ENCODE measurements at regions not wholly inside any gene's neighbourhood (a gene's known extent, or its start where the extent isn't known, plus 50 kb on each side); places are given as distances from the start of the nearest gene placed in this dataset.

DNA sequence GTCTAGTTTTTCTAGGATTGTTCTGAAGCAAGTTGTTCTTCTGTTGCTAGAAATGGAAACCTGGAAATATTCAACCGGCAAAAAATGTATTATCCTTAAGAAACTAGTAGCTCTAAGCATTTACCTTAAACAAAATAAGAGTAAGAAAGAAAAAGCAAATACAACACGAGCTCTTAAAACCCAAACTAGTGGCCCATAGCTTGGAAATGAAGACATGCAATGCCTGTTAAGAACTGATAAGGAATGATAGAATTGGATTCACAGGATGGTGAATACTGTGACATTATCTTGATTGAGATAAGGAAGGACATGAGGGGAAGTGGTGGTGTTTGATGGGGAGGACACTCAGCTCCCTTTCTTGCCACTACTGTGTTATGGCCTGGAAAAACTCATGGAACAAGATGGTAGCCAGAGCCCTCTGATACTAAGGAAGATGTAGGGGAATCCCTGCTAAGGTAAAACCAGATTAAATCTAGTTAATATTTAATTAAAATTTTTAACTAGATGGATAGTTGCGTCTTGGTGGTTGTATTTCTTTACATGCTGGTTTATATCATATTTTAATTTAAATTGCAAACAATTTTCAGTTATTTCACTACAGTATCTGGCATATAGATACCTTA, 193.8 kb downstream of the LPIN1 start:
- no peak overlapping the region for H3K27ac Mint-ChIP-seq
- peaks cover 0 to 5% (median 0%) of the 10 kb centered on the region in 5 donors for H3K36me3 Mint-ChIP-seq
- peaks cover 0 to 18% (median 10%) of the 10 kb centered on the region in 7 donors for H3K4me1 Mint-ChIP-seq
- intact Hi-C loops (cut with micrococcal nuclease): no loop called here
- no peak overlapping the region for H3K27ac ChIP-seq (ENCODE audit: low read depth, low read length)
- CTCF ChIA-PET: interaction anchor here (0.8 kb wide), 1 partner anchor 1291 kb away, joined by 6 read pairs; no protein-coding TSS in a partner anchor
- no peak overlapping the region for H3K4me3 Mint-ChIP-seq
- no peak for ATAC-seq
- H3K9me3 ChIP-seq (ENCODE audit: control insufficient read depth in 2 of 3, low read length in 3 of 3): no peaks in the 10 kb centered on the region
- H3K4me3 ChIP-seq (ENCODE audit: low read length): no peak overlapping the region
- no peaks in the 10 kb centered on the region for H3K27me3 ChIP-seq (ENCODE audit: control insufficient read depth in 2 of 2, insufficient read depth in 2 of 2, low read length in 2 of 2)
- H3K27me3 Mint-ChIP-seq: peaks cover 0 to 2% (median 0%) of the 10 kb centered on the region in 5 donors
- POLR2A ChIA-PET: interaction anchor here (0.6 to 1.1 kb wide), 2 partner anchors 16 to 288 kb away, joined by 3 to 5 read pairs; no protein-coding TSS in a partner anchor
- peaks cover 4 to 8% of the 10 kb centered on the region in 2 donors for H3K4me1 ChIP-seq (ENCODE audit: control insufficient read depth in 2 of 2, insufficient read depth in 2 of 2, low read length in 2 of 2)
- H3K36me3 ChIP-seq (ENCODE audit: control insufficient read depth in 2 of 3, insufficient read depth in 3 of 3, low read length in 3 of 3): no peaks in the 10 kb centered on the region
- no peak for DNase-seq
- H3K9me3 Mint-ChIP-seq: peaks cover 0 to under 1% (median 0%) of the 10 kb centered on the region in 11 donors

DNA sequence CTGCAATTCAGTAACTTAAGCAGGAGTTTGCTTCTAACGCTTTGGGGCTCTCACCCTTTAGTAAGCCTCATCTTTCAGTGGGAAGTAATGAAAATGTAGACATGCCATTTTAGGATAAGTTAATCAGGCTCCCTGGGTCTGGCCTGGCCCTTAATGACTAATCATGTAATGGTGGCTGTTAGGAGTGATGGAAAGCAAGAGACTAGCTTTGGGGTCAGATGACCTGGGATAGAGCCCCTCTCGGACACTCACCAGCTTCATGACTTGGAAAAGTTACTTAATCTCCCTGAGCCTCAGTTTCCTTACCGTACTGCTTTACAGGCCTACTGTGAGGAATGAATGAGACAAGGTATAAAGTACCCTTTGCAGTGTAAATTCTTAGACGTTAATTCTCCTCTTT, 194.4 kb downstream of the LPIN1 start:
- H3K27ac Mint-ChIP-seq: no peak overlapping the region
- H3K4me1 Mint-ChIP-seq: peaks cover 0 to 24% (median 13%) of the 10 kb centered on the region in 7 donors
- Histone ChIP-seq H3K9me3 (ENCODE audit: control insufficient read depth in 2 of 3, low read length in 3 of 3) (no peaks in the 10 kb centered on the region), H3K36me3 (ENCODE audit: control insufficient read depth in 2 of 3, insufficient read depth in 3 of 3, low read length in 3 of 3) (no peaks in the 10 kb centered on the region), H3K27me3 (ENCODE audit: control insufficient read depth in 2 of 2, insufficient read depth in 2 of 2, low read length in 2 of 2) (no peaks in the 10 kb centered on the region), H3K27ac (ENCODE audit: low read depth, low read length) (no peak overlapping the region), H3K4me1 (ENCODE audit: control insufficient read depth in 2 of 2, insufficient read depth in 2 of 2, low read length in 2 of 2) (peaks cover 5 to 11% of the 10 kb centered on the region in 2 donors), H3K4me3 (ENCODE audit: low read length) (no peak overlapping the region)
- no peak overlapping the region for H3K4me3 Mint-ChIP-seq
- ChIA-PET POLR2A (interaction anchor here (0.6 kb wide), 1 partner anchor 287 kb away, joined by 5 read pairs; no protein-coding TSS in a partner anchor), CTCF (no interaction called here)
- H3K36me3 Mint-ChIP-seq: peaks cover 0 to 8% (median 0%) of the 10 kb centered on the region in 5 donors
- DNase-seq (no peak), ATAC-seq (no peak)
- H3K9me3 Mint-ChIP-seq: peaks cover 0 to 2% (median 0%) of the 10 kb centered on the region in 11 donors
- peaks cover 0 to 2% (median 0%) of the 10 kb centered on the region in 5 donors for H3K27me3 Mint-ChIP-seq
- intact Hi-C loops (cut with micrococcal nuclease): no loop called here

- peaks cover 0 to 2% (median 0%) of the 10 kb centered on the region in 11 donors for H3K9me3 Mint-ChIP-seq
- Histone ChIP-seq H3K27me3 (ENCODE audit: control insufficient read depth in 2 of 2, insufficient read depth in 2 of 2, low read length in 2 of 2) (no peaks in the 10 kb centered on the region), H3K4me1 (ENCODE audit: control insufficient read depth in 2 of 2, insufficient read depth in 2 of 2, low read length in 2 of 2) (peaks cover 5 to 11% of the 10 kb centered on the region in 2 donors), H3K4me3 (ENCODE audit: low read length) (no peak overlapping the region), H3K36me3 (ENCODE audit: control insufficient read depth in 2 of 3, insufficient read depth in 3 of 3, low read length in 3 of 3) (no peaks in the 10 kb centered on the region), H3K9me3 (ENCODE audit: control insufficient read depth in 2 of 3, low read length in 3 of 3) (no peaks in the 10 kb centered on the region), H3K27ac (ENCODE audit: low read depth, low read length) (no peak overlapping the region)
- peaks cover 0 to 8% (median 0%) of the 10 kb centered on the region in 5 donors for H3K36me3 Mint-ChIP-seq
- peaks cover 0 to 25% (median 14%) of the 10 kb centered on the region in 7 donors for H3K4me1 Mint-ChIP-seq
- ChIA-PET POLR2A (no interaction called here), CTCF (interaction anchor here (1.0 kb wide), 1 partner anchor 33 kb away, joined by 3 read pairs; no protein-coding TSS in a partner anchor)
- no peak overlapping the region for H3K27ac Mint-ChIP-seq
- DNase-seq: no peak
- no peak overlapping the region for H3K4me3 Mint-ChIP-seq
- intact Hi-C loops (cut with micrococcal nuclease): no loop called here
- peaks cover 0 to 2% (median 0%) of the 10 kb centered on the region in 5 donors for H3K27me3 Mint-ChIP-seq
- ATAC-seq: no peak
Measured at GRCh38 chr2:11941201-11942177, 195.1 kb downstream of the LPIN1 start.

- intact Hi-C loops (cut with micrococcal nuclease): no loop called here
- Mint-ChIP-seq H3K27me3 (peaks cover 0 to 2% (median 0%) of the 10 kb centered on the region in 5 donors), H3K4me3 (no peak overlapping the region), H3K36me3 (peaks cover 0 to 9% (median 0%) of the 10 kb centered on the region in 5 donors), H3K4me1 (peaks cover 0 to 25% (median 14%) of the 10 kb centered on the region in 7 donors), H3K9me3 (peaks cover 0 to 2% (median 0%) of the 10 kb centered on the region in 11 donors), H3K27ac (no peak overlapping the region)
- ChIA-PET POLR2A (no interaction called here), CTCF (interaction anchor here (1.0 kb wide), 1 partner anchor 33 kb away, joined by 3 read pairs; no protein-coding TSS in a partner anchor)
- Histone ChIP-seq H3K27ac (ENCODE audit: low read depth, low read length) (no peak overlapping the region), H3K4me1 (ENCODE audit: control insufficient read depth in 2 of 2, insufficient read depth in 2 of 2, low read length in 2 of 2) (peaks cover 5 to 11% of the 10 kb centered on the region in 2 donors), H3K4me3 (ENCODE audit: low read length) (no peak overlapping the region), H3K27me3 (ENCODE audit: control insufficient read depth in 2 of 2, insufficient read depth in 2 of 2, low read length in 2 of 2) (no peaks in the 10 kb centered on the region), H3K36me3 (ENCODE audit: control insufficient read depth in 2 of 3, insufficient read depth in 3 of 3, low read length in 3 of 3) (no peaks in the 10 kb centered on the region), H3K9me3 (ENCODE audit: control insufficient read depth in 2 of 3, low read length in 3 of 3) (no peaks in the 10 kb centered on the region)
- DNase-seq (no peak), ATAC-seq (no peak)
Measured at GRCh38 chr2:11942178-11942569, 195.7 kb downstream of the LPIN1 start.

- Histone ChIP-seq H3K4me3 (ENCODE audit: low read length) (no peak overlapping the region), H3K4me1 (ENCODE audit: control insufficient read depth in 2 of 2, insufficient read depth in 2 of 2, low read length in 2 of 2) (peaks cover 5 to 11% of the 10 kb centered on the region in 2 donors), H3K27me3 (ENCODE audit: control insufficient read depth in 2 of 2, insufficient read depth in 2 of 2, low read length in 2 of 2) (no peaks in the 10 kb centered on the region), H3K9me3 (ENCODE audit: control insufficient read depth in 2 of 3, low read length in 3 of 3) (no peaks in the 10 kb centered on the region), H3K27ac (ENCODE audit: low read depth, low read length) (no peak overlapping the region), H3K36me3 (ENCODE audit: control insufficient read depth in 2 of 3, insufficient read depth in 3 of 3, low read length in 3 of 3) (no peaks in the 10 kb centered on the region)
- CTCF ChIA-PET: no interaction called here
- Mint-ChIP-seq H3K4me1 (peaks cover 0 to 25% (median 14%) of the 10 kb centered on the region in 7 donors), H3K27me3 (peaks cover 0 to 5% (median 0%) of the 10 kb centered on the region in 5 donors), H3K4me3 (peak overlapping the region in 3 of 10 donors; percentile 71 to 82 (median 81)), H3K27ac (peak overlapping the region in 2 of 9 donors; percentile 5 to 96), H3K36me3 (peaks cover 0 to 10% (median 0%) of the 10 kb centered on the region in 5 donors), H3K9me3 (peaks cover 0 to 2% (median 0%) of the 10 kb centered on the region in 11 donors)
- DNase-seq: no peak
- POLR2A ChIA-PET: no interaction called here
- intact Hi-C loops (cut with micrococcal nuclease): no loop called here
- no peak for ATAC-seq
Measured at GRCh38 chr2:11944311-11944710, 197.9 kb downstream of the LPIN1 start.

Data from naive thymus-derived CD4-positive, alpha-beta T cell (primary cell).